Naive thymus-derived CD8-positive, alpha-beta T cell (primary cell): ENCODE measurements at regions not wholly inside any gene's neighbourhood (a gene's known extent, or its start where the extent isn't known, plus 50 kb on each side); places are given as distances from the start of the nearest gene placed in this dataset.

ENCODE experiments used
- ATAC-seq, 2 donors: fragments of 150-1000 bp; cut with Tn5 transposase in 1 of 2; sonication (Bioruptor Pico), chemical (Tn5 transposase) in 1 of 2; 1 replicate in 1 of 2; 2 replicates in 1 of 2; pipeline ENCODE4 v1.10.0; 2021; ENCODE audit warnings: mild to moderate bottlenecking in 2 of 2, moderate library complexity in 2 of 2
- POLR2A ChIA-PET: fragments of 350-600 bp; sonication (Branson Sonifier 250); formaldehyde crosslinking; loops from one replicate; lab custom pipeline; 2021; ENCODE audit warnings: antibody characterized with exemption; lab: Charles Lee
- DNase-seq, 10 donors: peaks; one replicate each; pipeline versions ENCODE4 v3.0.0 to v3.0.0-alpha.2; 2020 to 2022
- H3K27ac Mint-ChIP-seq, 10 donors: one replicate each; pipeline ENCODE4 v1.8.0; 2020 to 2022; ENCODE audit warnings: mild to moderate bottlenecking in 10 of 10, mixed read lengths in 10 of 10, moderate library complexity in 4 of 10, inconsistent platforms in 1 of 10
- H3K27me3 Mint-ChIP-seq, 5 donors: one replicate each; pipeline ENCODE4 v1.8.0; 2021 to 2022; ENCODE audit warnings: mixed read lengths in 5 of 5
- H3K36me3 Mint-ChIP-seq, 3 donors: one replicate each; pipeline ENCODE4 v1.8.0; 2020 to 2022; ENCODE audit warnings: mixed read lengths in 3 of 3, mild to moderate bottlenecking in 2 of 3, inconsistent platforms in 1 of 3
- H3K4me1 Mint-ChIP-seq, 4 donors: one replicate each; pipeline ENCODE4 v1.8.0; 2021 to 2022; ENCODE audit warnings: mixed read lengths in 4 of 4
- H3K4me3 Mint-ChIP-seq, 10 donors: one replicate each; pipeline ENCODE4 v1.8.0; 2020 to 2022; ENCODE audit warnings: mild to moderate bottlenecking in 10 of 10, mixed read lengths in 10 of 10, moderate library complexity in 6 of 10, inconsistent platforms in 1 of 10
- H3K9me3 Mint-ChIP-seq, 9 donors: one replicate each; pipeline ENCODE4 v1.8.0; 2020 to 2022; ENCODE audit warnings: mixed read lengths in 9 of 9, mild to moderate bottlenecking in 3 of 9, inconsistent platforms in 1 of 9, moderate library complexity in 1 of 9

- Mint-ChIP-seq H3K4me1 (peaks cover 0 to 14% (median 3%) of the 10 kb centered on the region in 4 donors), H3K36me3 (no peaks in the 10 kb centered on the region), H3K9me3 (no peaks in the 10 kb centered on the region), H3K4me3 (no peak overlapping the region), H3K27ac (peak overlapping the region in 1 of 10 donors; percentile 29), H3K27me3 (peaks cover 0 to 4% (median 4%) of the 10 kb centered on the region in 5 donors)
- POLR2A ChIA-PET, result no interaction called here
- ATAC-seq, result no peak
- DNase-seq, result no peak
These were observed 64.6 kb upstream of the UBE2E1 start for GRCh38 chr3:23741036-23741706.

GRCh38 chr3:23743141-23743784 is 62.5 kb upstream of the UBE2E1 start:
- DNase-seq (no peak), ATAC-seq (no peak)
- Mint-ChIP-seq H3K4me1 (peaks cover 0 to 14% (median 3%) of the 10 kb centered on the region in 4 donors), H3K4me3 (no peak overlapping the region), H3K9me3 (no peaks in the 10 kb centered on the region), H3K27ac (no peak overlapping the region), H3K27me3 (peaks cover 0 to 4% (median 0%) of the 10 kb centered on the region in 5 donors), H3K36me3 (no peaks in the 10 kb centered on the region)
- POLR2A ChIA-PET, result no interaction called here

- Mint-ChIP-seq H3K36me3 (no peaks in the 10 kb centered on the region), H3K4me1 (no peaks in the 10 kb centered on the region), H3K27ac (no peak overlapping the region), H3K4me3 (no peak overlapping the region), H3K27me3 (peaks cover 0 to 4% (median 0%) of the 10 kb centered on the region in 5 donors), H3K9me3 (no peaks in the 10 kb centered on the region)
- DNase-seq, result no peak
- no peak for ATAC-seq
- POLR2A ChIA-PET, result no interaction called here
These were observed 59.3 kb upstream of the UBE2E1 start for GRCh38 chr3:23746441-23746840.

- Mint-ChIP-seq H3K4me1 (no peaks in the 10 kb centered on the region), H3K27ac (no peak overlapping the region), H3K36me3 (no peaks in the 10 kb centered on the region), H3K27me3 (peaks cover 0 to 2% (median 0%) of the 10 kb centered on the region in 5 donors), H3K4me3 (no peak overlapping the region), H3K9me3 (no peaks in the 10 kb centered on the region)
- no peak for ATAC-seq
- POLR2A ChIA-PET, result no interaction called here
- no peak for DNase-seq
These were observed 57.9 kb upstream of the UBE2E1 start for GRCh38 chr3:23747841-23748240.

GRCh38 chr3:23748398-23749110 is 57.2 kb upstream of the UBE2E1 start:
- no peak overlapping the region for H3K27ac Mint-ChIP-seq
- peaks cover 0 to 2% (median 0%) of the 10 kb centered on the region in 5 donors for H3K27me3 Mint-ChIP-seq
- no peak for ATAC-seq
- no peak for DNase-seq
- no peak overlapping the region for H3K4me3 Mint-ChIP-seq
- no peaks in the 10 kb centered on the region for H3K9me3 Mint-ChIP-seq
- POLR2A ChIA-PET, result no interaction called here
- no peaks in the 10 kb centered on the region for H3K36me3 Mint-ChIP-seq
- no peaks in the 10 kb centered on the region for H3K4me1 Mint-ChIP-seq

- Mint-ChIP-seq H3K4me3 (no peak overlapping the region), H3K27ac (no peak overlapping the region), H3K4me1 (no peaks in the 10 kb centered on the region), H3K36me3 (no peaks in the 10 kb centered on the region), H3K27me3 (peaks cover 0 to under 1% (median 0%) of the 10 kb centered on the region in 5 donors), H3K9me3 (no peaks in the 10 kb centered on the region)
- POLR2A ChIA-PET, result no interaction called here
- DNase-seq (no peak), ATAC-seq (no peak)
These were observed 56.1 kb upstream of the UBE2E1 start for GRCh38 chr3:23749609-23750008.

- POLR2A ChIA-PET, result no interaction called here
- DNase-seq, result no peak
These were observed 55.1 kb upstream of the UBE2E1 start for GRCh38 chr3:23750573-23751210.

GRCh38 chr3:23751212-23751723 is 54.5 kb upstream of the UBE2E1 start:
- no peaks in the 10 kb centered on the region for H3K27me3 Mint-ChIP-seq
- ATAC-seq (no peak), DNase-seq (no peak)
- H3K27ac Mint-ChIP-seq, result no peak overlapping the region
- no peaks in the 10 kb centered on the region for H3K9me3 Mint-ChIP-seq
- no peak overlapping the region for H3K4me3 Mint-ChIP-seq
- H3K4me1 Mint-ChIP-seq, result no peaks in the 10 kb centered on the region
- POLR2A ChIA-PET, result no interaction called here
- no peaks in the 10 kb centered on the region for H3K36me3 Mint-ChIP-seq

More at GRCh38 chr3:23750573-23751210, 55.1 kb upstream of the UBE2E1 start:
- no peak for ATAC-seq
- no peaks in the 10 kb centered on the region for H3K27me3 Mint-ChIP-seq
- H3K9me3 Mint-ChIP-seq, result no peaks in the 10 kb centered on the region
- no peak overlapping the region for H3K27ac Mint-ChIP-seq
- no peak overlapping the region for H3K4me3 Mint-ChIP-seq
- H3K36me3 Mint-ChIP-seq, result no peaks in the 10 kb centered on the region
- H3K4me1 Mint-ChIP-seq, result no peaks in the 10 kb centered on the region

GRCh38 chr3:23752126-23752525 is 53.6 kb upstream of the UBE2E1 start:
- DNase-seq (no peak), ATAC-seq (no peak)
- Mint-ChIP-seq H3K4me3 (no peak overlapping the region), H3K4me1 (no peaks in the 10 kb centered on the region), H3K9me3 (no peaks in the 10 kb centered on the region), H3K27ac (no peak overlapping the region), H3K27me3 (no peaks in the 10 kb centered on the region), H3K36me3 (no peaks in the 10 kb centered on the region)
- POLR2A ChIA-PET, result no interaction called here

GRCh38 chr3:23754215-23754614 is 51.5 kb upstream of the UBE2E1 start:
- Mint-ChIP-seq H3K4me3 (no peak overlapping the region), H3K27me3 (no peaks in the 10 kb centered on the region), H3K27ac (no peak overlapping the region), H3K4me1 (peaks cover 0 to 4% (median 0%) of the 10 kb centered on the region in 4 donors), H3K36me3 (no peaks in the 10 kb centered on the region), H3K9me3 (no peaks in the 10 kb centered on the region)
- DNase-seq, result no peak
- POLR2A ChIA-PET, result no interaction called here
- no peak for ATAC-seq
